GM19395 (cell line): ENCODE measurements at regions not wholly inside any gene's neighbourhood (a gene's known extent, or its start where the extent isn't known, plus 50 kb on each side); places are given as distances from the start of the nearest gene placed in this dataset.
"Not testable (repeated sequence)": the region's sequence is repeated elsewhere in the genome, so short reads cannot be mapped to it uniquely, and the experiment has no call there.

Source experiments
- ATAC-seq: cut with Tn5 transposase; IDR thresholded peaks from one replicate; pipeline ENCODE4 v1.9.1; 2021; ENCODE audit warnings: mild to moderate bottlenecking, moderate library complexity; ENCODE audit not compliant: unreplicated experiment

GRCh38 chr6:8879334-8879733, 444.0 kb upstream of the SLC35B3 start:
- ATAC-seq: no peak

GRCh38 chr6:8875986-8876385, 440.6 kb upstream of the SLC35B3 start:
- no peak for ATAC-seq

DNA sequence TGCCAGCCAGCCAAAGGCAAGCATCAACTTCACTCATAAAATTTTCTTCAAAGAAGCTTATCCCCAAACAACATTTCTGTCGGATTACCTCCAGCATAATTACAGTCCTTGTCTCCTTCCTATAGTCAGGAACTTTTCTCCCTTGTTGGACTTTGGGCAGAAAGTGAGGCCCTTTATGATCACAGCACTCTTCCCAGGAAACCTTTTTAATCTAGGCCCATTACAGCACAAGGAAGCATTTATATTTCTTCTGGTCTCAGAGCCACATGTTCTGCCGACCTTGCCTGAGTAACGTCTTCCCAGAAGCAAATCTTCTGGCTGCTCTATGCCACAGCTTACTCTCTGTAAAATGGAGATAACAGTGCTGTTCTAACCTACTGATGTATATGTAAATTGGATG, 437.2 kb upstream of the SLC35B3 start:
- ATAC-seq: no peak

DNA sequence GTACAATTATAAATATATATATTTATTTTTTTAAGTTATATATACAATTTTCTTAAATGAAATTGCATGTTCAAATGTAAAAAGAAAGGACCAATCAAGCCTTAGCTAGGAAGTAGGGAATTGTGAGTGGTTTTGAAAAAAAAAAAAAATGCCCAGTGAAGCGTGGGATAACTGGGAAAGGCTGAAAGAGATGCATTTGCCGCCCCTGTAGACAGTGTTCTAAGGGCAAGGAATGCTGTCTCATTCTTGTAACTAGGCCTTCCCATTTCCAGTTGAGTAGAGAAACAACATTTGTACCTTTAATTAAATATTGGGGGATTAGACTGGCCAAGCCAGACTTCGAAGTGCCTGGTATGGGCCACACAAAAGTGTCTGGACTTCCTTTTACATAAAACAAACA, 430.1 kb upstream of the SLC35B3 start:
- no peak for ATAC-seq

- ATAC-seq: no peak
Measured at GRCh38 chr6:8860671-8861070, 425.3 kb upstream of the SLC35B3 start.

DNA sequence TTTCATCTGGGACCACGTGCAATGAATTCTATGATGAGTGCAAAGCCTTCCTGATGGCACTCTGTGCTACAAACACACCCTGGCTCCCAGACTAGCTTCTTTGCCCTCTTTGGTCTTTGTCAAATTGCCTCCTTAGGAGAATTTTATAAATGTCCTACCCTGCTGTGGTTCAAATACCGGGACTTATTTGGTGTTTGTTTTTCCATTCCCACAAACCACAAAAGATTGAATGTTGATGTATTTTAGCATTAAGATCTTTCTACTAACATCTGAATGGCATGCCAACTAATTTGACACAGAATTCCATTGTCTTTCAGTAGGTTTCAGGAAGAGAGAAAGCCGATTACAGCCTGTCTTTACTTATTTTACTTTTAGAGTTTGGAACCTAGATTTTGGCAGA, 424.2 kb upstream of the SLC35B3 start:
- ATAC-seq: no peak

- no peak for ATAC-seq
Measured at GRCh38 chr6:8858854-8859331, 423.5 kb upstream of the SLC35B3 start.

DNA sequence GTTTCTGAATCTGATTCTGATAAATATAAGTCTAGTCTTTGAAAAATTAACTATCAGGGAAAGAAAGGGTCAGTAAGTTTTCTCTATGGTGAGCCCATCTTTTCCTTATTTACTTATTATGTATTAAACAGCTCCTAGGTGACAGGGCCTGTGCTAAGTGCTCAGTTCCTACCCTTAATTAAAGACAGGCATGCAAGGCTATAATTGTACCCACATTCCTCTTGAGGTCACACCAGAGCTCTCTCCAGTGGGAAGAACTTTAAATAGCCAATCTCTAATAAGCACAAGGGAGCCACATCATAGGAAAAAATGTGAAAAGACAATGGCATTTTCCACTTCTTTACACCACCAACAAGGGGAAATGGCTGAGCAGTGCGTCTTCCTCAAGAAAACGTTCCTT, 421.8 kb upstream of the SLC35B3 start:
- ATAC-seq: no peak

DNA sequence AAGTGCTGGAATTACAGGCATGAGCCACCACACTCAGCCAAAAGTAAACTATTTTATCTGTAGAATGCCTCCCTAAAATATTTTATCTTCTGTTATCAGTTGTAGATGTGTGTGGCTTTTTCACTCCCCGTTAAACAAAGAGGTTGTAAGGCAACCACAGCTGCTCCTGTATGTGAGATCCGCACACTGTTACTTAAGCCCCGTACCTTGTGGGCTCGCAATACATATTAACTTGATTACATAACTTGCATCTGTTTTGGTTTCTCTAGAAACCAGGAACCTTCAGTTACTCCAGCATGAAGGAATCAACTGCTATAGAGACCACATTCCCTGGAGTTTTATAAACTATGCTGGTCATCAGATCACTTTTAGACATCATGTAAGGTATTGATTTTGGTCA, 420.1 kb upstream of the SLC35B3 start:
- ATAC-seq: no peak

DNA sequence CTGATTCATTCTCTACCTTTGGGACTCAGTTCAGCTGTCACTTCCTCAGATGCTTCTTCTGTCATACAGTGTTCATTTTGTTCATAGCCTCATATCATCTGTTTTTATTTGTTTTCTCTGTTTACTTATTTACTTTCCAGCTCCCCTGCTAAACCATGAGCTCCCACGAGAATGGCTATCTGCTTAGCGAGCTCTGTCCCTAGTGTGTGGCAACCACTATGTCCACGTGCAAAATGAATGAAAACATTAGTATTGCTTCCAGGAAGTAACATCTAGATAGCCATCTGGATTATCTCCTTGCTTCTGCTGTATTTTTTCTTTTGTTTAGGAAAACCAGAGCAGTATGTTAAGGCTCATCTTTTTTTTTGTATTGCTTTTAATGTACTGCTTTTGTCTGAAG, 417.0 kb upstream of the SLC35B3 start:
- no peak for ATAC-seq

DNA sequence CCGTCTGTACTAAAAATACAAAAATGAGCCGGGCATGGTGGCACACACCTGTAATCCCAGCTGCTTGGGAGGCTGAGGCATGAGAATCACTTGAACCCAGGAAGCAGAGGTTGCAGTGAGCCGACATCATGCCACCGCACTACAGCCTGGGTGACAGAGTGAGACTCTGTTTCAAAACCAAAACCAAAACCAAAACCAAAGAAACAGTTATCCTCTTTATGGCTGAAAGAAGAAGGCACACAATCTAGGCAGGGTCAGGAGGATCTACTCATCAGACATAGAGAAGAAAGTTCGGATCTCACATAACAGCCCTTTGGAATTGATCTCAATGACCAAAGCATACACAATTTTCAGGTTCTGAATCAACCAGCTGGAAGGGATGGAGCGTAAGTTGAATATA, 411.3 kb upstream of the SLC35B3 start:
- not testable (repeated sequence) for ATAC-seq

- no peak for ATAC-seq
Measured at GRCh38 chr6:8845690-8846089, 410.3 kb upstream of the SLC35B3 start.

- no peak for ATAC-seq
Measured at GRCh38 chr6:8844968-8845367, 409.6 kb upstream of the SLC35B3 start.

DNA sequence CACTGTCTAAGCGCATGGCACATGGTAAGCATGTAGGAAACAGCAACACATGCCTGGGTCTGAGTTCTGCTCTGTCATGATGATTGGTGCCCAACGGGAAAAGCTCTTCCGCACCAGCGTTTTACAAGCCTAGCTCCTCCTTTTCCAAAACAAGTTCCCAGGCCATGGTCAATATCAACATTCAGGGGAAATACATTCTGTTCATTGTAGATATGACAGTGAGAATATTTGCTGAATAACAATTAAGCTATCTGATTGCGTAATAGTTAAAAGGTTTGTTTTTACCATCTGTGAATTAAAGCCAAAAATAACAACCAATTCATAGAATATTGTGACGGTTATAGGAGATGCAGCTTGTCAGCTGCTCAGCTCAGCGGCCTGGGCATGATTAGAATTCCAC, 404.3 kb upstream of the SLC35B3 start:
- no peak for ATAC-seq

DNA sequence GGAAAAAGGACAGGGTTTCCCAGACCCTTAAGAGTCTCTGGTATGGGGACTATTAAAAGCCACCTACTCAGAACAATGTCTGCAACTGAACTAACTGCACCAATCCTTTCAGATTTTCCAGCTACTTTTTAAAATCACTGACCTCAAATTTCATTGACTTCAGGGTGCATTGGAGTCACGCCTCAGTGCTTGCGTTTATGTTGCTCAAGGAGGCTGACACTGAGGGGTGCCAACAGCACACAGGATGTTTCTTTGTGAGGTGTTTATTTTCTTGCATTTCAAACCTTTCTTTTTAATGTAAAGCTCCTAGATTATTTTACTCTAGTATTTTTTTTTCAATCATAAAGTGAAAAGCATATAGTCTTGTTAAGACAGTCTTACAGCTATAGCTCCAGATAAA, 402.0 kb upstream of the SLC35B3 start:
- no peak for ATAC-seq

DNA sequence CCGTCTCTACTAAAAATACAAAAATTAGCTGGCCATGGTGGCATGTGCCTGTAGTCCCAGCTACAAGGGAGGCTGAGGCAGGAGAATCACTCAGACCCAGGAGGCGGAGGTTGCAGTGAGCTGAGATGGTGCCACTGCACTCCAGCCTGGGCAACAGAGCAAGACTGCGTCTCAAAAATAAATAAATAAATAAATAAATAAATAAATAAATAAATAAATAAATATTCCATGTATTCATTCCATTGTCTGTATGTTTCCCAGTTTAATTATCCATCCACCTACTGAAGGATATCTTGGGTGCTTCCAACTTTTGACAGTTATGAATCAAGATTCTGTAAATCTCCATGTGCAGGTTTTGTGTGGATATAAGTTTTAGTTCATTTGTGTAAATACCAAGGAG, 397.4 kb upstream of the SLC35B3 start:
- not testable (repeated sequence) for ATAC-seq

DNA sequence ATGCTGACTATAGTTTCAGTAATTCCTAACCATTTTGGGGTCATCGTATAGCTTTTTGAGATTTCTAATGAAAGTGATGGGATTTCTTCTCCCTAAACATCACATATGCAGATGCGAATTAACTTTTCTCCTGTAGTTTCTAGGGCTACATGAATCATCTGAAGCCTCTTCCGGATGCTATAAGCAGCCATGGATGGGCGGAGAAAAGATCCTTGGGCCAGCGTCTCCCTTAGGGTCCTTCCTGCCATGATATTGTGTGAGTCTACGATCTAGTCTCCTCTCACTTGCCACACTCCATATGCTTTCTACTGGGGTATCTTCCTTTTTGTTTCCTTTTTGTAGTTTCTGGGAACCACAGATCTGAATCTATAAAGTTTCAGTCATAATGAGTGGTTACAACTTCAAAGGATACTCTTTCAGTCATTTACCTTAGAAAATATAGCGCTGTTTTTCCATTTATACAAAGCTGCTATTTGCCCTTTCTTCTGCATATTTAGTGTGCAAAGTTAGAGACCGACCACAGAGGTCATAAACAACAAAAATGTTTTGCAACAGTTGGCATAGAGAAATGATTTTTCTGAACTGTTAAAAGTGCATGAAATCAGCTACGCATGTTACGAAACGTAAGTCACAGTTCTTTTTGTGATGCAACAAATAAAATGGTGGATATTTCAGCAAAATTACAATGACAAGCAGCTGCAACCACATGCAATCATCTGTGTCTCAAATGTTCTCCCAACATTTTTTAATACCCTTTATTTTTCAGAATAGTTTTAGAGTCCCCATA, 396.2 kb upstream of the SLC35B3 start:
- ATAC-seq: no peak

DNA sequence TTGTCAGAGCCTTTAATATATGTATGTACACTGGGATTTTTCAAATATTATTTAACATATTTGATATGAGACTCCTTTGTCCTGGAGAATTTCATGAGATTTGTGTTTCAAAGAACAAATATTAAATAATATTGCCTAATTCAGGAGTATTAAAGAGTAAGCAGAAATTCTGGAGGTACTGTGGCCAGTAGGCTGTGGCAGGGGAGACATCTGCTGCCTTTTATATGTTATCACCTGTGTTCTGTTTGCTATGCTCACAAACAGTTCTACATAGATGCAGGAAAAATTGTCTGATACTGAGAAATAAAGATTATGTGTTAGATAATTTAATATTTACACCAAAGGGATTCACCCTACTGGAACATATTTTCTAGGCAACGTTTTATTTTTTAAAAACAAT, 395.4 kb upstream of the SLC35B3 start:
- no peak for ATAC-seq

DNA sequence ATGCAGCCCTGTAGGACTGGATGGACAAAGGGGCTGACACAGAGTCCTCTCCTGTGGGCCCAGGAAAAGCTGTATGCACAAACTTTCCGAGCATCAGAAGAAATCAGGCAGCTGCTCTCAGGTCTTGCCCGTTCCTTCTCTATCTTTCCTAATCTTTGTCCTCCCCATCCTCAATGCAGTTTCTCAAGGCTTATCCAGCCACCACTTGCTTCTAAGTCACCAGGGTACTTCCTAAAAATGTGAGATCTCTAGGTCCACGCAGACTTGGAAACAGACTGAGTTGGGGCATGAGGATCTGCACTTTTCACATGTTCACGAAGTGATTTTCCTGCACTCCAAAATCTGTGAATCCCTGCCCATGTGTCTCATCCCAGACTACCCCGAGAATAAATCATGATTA, 394.5 kb upstream of the SLC35B3 start:
- no peak for ATAC-seq

- ATAC-seq: no peak
Measured at GRCh38 chr6:8829296-8829695, 394.0 kb upstream of the SLC35B3 start.

DNA sequence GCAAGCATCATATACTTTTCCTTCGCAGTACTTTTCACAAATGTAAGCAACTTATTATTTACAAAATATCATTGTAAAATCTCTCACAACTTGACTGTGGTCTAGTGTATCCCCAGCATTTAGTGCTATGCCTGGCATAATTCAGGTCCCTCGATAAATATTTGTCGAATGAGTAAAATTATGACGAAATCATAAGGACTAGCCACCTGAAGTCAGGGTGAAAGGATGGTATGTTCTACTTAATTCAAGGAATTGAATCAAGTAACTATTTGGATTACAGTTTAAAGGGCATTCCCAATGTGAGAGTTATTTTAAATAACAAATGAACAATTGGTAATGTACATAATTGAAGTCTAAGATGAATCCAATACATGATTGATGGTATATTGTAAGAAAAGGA, 393.0 kb upstream of the SLC35B3 start:
- ATAC-seq: no peak

DNA sequence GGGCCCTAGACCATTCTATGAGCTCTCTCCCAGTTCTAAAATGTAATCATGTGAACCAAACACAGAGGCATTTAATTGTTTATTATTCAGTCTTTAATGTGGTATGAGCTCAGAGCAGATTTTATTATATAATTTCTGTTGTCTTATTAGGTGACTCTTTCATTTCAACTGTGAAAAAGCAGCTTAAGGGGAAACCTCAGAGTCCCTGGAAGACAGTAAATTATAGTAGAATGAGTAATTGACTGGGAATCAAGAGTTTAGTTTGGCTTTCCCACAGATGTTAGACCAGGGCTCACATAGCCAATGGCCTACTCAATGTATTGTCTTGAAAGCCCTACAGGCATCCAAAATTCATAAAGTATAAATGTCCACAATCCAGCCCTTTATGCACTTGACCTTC, 390.4 kb upstream of the SLC35B3 start:
- ATAC-seq: no peak

- no peak for ATAC-seq
Measured at GRCh38 chr6:8821981-8822381, 386.6 kb upstream of the SLC35B3 start.
